ENCODE measurements at regions not wholly inside any gene's neighbourhood (a gene's known extent, or its start where the extent isn't known, plus 50 kb on each side); places are given as distances from the start of the nearest gene placed in this dataset.

- no peak for DNase-seq
These were observed 256.7 kb upstream of the LCORL start for GRCh38 chr4:18278244-18278643.

GRCh38 chr4:18262832-18263231 lies 241.3 kb upstream of the LCORL start:
- no peak for DNase-seq

DNA sequence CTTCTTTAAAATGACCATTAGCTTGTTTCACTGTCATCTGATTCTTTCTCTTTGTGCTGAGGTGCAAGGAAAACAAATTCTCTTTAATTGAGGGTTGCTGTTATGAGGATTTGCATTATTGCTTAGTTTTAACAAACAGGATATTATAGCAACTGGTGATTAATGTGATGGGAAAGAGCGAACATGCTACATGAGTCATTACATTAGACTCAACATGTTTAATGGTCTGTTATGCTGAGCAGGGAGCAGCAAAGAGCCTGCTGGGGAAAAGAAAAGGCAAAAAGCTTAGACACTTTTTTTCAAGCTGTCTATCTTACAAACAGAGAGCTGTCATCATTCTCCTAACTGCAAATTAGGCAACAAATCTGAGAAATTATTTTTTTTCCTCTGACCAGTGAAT lies 230.5 kb upstream of the LCORL start:
- DNase-seq, result no peak

DNA sequence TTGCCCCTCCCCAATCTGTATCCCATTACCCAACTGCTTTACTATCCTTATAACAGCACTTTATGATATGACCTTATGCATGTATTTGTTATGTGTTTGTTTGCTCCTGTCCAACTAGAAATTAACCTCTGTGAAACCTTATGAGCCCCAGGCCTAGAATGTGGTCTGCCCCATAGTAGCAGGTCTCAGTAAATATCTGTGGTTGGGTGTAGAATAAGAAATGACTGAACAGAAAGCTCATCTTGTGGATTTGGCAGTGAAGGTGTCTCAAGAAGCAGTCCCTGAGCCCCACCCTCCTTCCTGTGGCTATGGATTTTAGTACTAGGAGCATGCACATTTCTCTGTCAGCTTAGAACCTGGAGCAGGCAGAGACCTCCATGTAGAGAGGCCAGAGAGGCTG lies 229.0 kb upstream of the LCORL start:
- DNase-seq, result no peak

DNA sequence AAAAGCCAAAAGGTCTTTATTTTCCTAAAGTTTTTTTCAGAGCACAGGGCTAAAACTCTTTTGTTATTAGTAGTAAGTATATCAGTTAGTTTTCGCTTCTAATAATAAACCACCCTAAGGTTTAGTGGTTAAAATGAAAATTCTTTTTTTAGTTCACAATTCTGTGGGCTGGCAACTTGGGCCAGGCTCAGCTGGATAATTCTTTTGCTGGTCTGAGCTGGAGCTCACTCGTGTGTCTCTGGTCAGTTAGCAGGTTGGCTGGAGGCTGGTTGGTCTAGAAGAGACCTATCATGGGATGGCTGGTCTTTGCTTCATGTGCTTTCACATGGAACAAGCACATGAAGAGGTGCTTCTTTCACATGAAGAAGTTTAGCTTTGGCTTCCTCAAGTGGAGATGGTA lies 227.1 kb upstream of the LCORL start:
- no peak for DNase-seq

- DNase-seq, result no peak
These were observed 225.6 kb upstream of the LCORL start for GRCh38 chr4:18247189-18247588.

DNA sequence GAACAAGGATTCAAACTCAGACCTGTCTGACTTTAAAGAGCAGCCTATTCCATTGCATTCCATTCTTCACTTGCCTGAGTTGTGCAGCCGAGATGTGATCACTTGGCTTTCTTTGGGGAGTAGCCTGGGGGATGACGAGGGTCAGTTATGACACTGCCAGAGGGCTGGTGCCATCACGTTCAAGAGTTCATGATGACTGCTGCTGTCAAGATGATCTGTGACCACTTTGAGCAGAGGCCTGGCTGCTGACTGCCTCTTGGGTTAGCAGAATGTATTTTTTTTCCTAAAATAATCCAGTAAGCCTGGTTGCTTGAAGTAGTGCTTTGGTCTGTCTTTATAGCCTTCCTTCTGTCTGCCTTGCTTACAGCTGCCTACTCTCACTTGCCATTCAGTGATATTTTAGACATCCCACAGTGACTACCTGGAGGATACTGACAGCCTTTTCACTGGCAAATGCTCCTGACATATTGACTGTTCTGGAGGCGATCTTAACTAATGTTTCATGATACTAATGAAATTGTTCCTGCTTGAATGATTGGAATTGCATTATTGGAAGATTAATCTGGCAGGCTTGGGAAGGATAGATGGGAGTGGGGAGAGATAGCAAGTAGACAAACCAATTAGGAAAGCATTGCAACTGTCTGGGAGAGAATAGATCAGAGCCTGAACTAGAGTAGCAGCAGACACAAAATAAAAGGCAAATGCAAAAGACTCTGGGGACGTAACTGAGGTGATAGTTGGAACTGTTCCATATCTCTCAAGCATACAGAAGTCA lies 221.6 kb upstream of the LCORL start:
- no peak for DNase-seq

GRCh38 chr4:18241727-18242126 lies 220.2 kb upstream of the LCORL start:
- no peak for DNase-seq

- DNase-seq, result no peak
These were observed 212.6 kb upstream of the LCORL start for GRCh38 chr4:18234108-18234507.

DNA sequence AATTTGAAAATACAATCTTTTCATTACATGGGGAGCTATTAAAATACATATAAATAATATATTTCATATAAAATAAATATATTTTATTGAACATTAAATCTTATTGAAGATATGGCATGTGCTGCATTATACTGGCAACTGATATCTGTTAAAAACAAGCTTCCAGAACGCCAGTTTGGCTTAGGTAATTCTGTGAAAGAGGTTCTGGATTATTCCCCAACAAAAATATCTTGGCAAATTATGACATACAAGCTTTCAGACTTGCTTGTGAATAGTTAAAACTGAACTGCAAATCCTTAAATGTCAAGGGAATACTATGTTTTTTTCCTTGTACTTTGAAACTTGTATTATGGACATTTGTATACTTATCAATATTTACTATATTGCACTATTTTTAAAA lies 210.2 kb upstream of the LCORL start:
- DNase-seq, result no peak

GRCh38 chr4:18227880-18228279 lies 206.3 kb upstream of the LCORL start:
- DNase-seq, result no peak

DNA sequence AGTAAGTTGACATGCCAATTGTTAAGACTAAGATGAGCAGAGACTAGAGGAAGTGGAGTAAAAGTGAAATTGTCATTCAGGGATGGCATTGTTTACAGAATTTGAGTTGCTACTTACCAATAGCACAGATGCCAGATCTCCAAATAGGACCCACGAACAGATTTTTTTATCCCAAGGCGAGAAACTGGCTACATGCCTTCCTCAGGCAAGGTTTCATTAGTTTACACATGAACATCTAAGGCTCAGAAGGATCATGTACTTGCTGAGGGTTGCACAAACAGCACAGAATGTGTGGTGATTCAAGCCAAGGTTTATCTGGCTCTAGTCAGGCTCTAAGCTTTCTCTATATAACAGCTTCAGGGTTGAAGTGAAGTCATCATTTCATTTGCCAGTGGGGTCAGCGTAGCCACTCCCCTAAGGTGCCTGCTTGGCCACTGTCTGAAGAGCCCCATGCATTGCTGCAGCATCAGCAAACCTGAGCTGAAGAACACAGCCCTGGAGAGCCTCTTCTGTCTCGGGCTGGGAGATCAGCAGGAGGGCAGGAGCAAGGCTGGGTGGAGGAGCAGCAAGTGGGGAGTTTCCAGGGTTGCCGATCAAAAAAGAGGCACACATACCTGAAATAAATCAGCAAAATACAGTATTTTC lies 193.0 kb upstream of the LCORL start:
- DNase-seq, result no peak

GRCh38 chr4:18213576-18214198 lies 192.1 kb upstream of the LCORL start:
- DNase-seq, result no peak

GRCh38 chr4:18209448-18209847 lies 187.9 kb upstream of the LCORL start:
- DNase-seq, result no peak

DNA sequence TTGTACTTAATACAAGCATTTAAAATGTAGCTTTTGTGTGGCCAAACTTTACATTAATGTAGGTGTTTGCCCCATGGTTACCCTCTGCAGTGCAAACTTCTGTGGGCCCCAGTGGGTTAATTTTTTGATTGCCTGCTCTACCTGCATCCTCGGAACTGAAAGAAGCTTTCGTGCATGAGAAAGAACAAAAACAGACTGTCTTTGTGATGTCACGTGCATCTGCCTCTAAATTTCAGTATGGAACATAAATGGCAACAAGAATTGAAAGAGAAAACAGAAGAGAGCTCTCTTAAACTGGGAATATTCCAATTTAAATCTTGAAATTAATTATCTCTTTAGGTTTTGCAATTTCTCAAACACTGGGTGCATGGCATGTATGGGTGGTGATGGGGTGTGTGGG lies 182.4 kb upstream of the LCORL start:
- DNase-seq, result no peak

DNA sequence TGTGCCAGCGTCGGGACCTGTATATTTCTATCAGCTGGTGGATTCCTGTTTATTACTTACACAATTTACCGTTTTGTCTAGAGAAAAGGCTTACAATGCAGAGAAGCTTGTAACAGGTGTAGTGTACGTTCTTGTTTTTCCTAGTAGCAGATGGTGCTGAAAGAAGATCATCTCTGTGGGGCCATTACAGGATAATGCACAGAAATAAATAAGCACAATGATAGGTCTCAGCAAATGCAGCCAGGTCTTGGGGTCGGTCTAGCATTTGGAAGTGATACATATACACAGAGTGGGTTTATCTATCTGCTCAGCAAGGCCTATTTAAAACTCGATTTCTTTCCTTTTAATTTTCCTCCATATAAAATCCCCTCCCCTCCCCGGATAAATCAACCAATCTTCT lies 180.9 kb upstream of the LCORL start:
- DNase-seq, result no peak

GRCh38 chr4:18201885-18202284 lies 180.3 kb upstream of the LCORL start:
- DNase-seq, result no peak

- DNase-seq, result no peak
These were observed 177.1 kb upstream of the LCORL start for GRCh38 chr4:18198653-18199052.

GRCh38 chr4:18197467-18197866 lies 175.9 kb upstream of the LCORL start:
- no peak for DNase-seq

GRCh38 chr4:18194278-18194677 lies 172.7 kb upstream of the LCORL start:
- DNase-seq, result no peak

- no peak for DNase-seq
These were observed 171.3 kb upstream of the LCORL start for GRCh38 chr4:18192901-18193300.

DNA sequence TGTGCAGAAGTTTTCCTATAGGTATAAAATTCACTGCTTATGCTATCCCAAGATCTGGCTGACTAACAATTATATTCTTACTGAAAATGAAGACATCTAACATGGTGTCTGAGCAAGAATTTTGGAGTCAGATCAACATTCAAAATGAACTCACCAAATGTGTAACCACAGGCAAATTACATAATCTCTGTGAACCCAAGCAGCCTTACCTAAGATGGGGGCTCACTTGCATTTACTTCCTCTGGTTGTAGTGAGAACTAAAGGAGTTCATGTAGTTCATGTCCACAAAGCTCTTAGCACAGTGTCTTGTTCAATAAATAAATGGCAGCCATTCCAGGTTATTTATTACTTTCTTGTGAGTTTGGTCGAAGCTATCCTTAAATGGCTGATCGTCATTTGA lies 163.9 kb upstream of the LCORL start:
- DNase-seq, result no peak

DNA sequence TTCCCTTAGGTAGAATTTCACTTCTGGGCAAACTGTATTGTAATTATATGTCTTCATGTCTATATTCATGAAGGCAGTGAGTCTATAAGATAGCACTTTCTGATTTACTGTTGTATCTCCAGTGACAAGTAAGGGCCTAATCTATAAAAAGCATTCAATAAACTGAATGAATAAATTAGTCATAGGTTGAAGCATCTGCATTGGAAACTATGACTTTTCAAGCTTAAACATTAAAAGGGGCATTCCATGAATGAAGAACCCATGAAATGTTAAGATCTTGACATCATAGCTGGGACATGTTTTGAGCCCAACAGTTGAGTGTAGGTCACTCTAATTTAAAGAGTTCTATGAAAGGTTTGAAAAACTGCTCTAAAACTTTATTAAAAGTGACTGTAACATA lies 159.3 kb upstream of the LCORL start:
- no peak for DNase-seq

DNA sequence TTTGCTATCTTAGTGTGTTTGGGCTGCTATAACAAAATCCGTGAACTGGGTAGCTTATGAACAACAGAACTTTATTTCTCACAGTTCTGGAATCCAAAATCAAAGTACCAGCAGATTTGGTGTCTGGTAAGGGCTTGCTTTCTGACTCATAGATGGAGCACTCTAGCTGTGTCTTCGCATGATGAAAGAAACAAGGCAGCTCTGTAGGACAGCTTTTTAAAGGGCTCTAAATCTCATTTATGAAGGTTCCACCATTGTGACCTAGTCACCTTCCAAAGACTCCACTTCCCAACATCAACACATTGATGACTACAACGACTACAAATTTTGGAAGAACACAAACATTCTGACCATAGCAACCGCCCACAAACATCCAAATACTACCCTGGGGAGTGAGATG lies 158.6 kb upstream of the LCORL start:
- no peak for DNase-seq

Measured in HCEC 1CT (cell line).